SK-N-SH (cell line): ENCODE measurements at regions not wholly inside any gene's neighbourhood (a gene's known extent, or its start where the extent isn't known, plus 50 kb on each side); places are given as distances from the start of the nearest gene placed in this dataset.

Experiments
- CTCF ChIA-PET: fragments of 300-600, 350-600 bp; formaldehyde crosslinking; extraction: SDS; loops from one replicate; lab custom pipeline; 2021; lab: Yijun Ruan, JAX
- POLR2A ChIA-PET: fragments of 350-600 bp; sonication (Branson Sonifier 250); formaldehyde crosslinking; extraction: SDS; loops from one replicate; lab custom pipeline; 2020; ENCODE audit warnings: antibody characterized with exemption, inconsistent platforms; lab: Yijun Ruan, JAX
- DNase-seq: peaks from one replicate; pipeline ENCODE4 v3.0.0; 2012
- H2AFZ ChIP-seq: fragments of 200-600 bp; sonication (generic); 2 replicates; pipeline ENCODE4 v1.8.1; 2016; ENCODE audit warnings: antibody characterized with exemption, mild to moderate bottlenecking, low read depth
- H3F3A ChIP-seq: fragments of 200-600 bp; sonication (generic); replicated peaks from 2 replicates; pipeline ENCODE3; 2016; ENCODE audit warnings: antibody characterized with exemption, mild to moderate bottlenecking; ENCODE audit not compliant: insufficient read depth
- H3K27ac ChIP-seq, 2 experiments: fragments of 200-500 bp in 1 of 2; fragments of 200-600 bp in 1 of 2; sonication (Bioruptor generic) in 1 of 2; sonication (generic), shearing (Covaris generic) in 1 of 2; 2 replicates each; pipeline versions ENCODE4 v1.5.1 to v1.6.1; 2014 to 2016; ENCODE audit warnings: low read depth in 2 of 2, inconsistent platforms in 1 of 2, low read length in 1 of 2, mild to moderate bottlenecking in 1 of 2, mixed read lengths in 1 of 2
- H3K27me3 ChIP-seq: fragments of 200-600 bp; sonication (generic), shearing (Covaris generic); 2 replicates; pipeline ENCODE4 v1.6.1; 2016; ENCODE audit warnings: mixed run types; ENCODE audit not compliant: insufficient read depth
- H3K36me3 ChIP-seq, 2 experiments: fragments of 200-500 bp in 1 of 2; fragments of 200-600 bp in 1 of 2; sonication (Bioruptor generic) in 1 of 2; sonication (generic) in 1 of 2; replicated peaks in 1 of 2; 2 replicates each; pipeline versions ENCODE3 to v1.5.1; 2014 to 2016; ENCODE audit warnings: low read length in 1 of 2, mild to moderate bottlenecking in 1 of 2; ENCODE audit not compliant: insufficient read depth in 2 of 2, control insufficient read depth in 1 of 2
- H3K4me1 ChIP-seq, 2 experiments: fragments of 200-500 bp in 1 of 2; fragments of 200-600 bp in 1 of 2; sonication (Bioruptor generic) in 1 of 2; sonication (generic), shearing (Covaris generic) in 1 of 2; 2 replicates each; pipeline versions ENCODE4 v1.5.1 to v1.6.1; 2014 to 2016; ENCODE audit warnings: low read depth in 1 of 2, low read length in 1 of 2, mixed run types in 1 of 2; ENCODE audit not compliant: insufficient read depth in 2 of 2, control insufficient read depth in 1 of 2
- H3K4me2 ChIP-seq: fragments of 200-600 bp; sonication (generic), shearing (Covaris generic); 2 replicates; pipeline ENCODE4 v1.6.1; 2017; ENCODE audit warnings: mixed run types
- H3K4me3 ChIP-seq, 2 experiments: fragments of 200-500 bp in 1 of 2; fragments of 200-600 bp in 1 of 2; sonication (Bioruptor generic) in 1 of 2; sonication (generic), shearing (Covaris generic) in 1 of 2; 2 replicates each; pipeline versions ENCODE4 v1.5.1 to v1.8.1; 2014 to 2016; ENCODE audit warnings: low read depth in 2 of 2, inconsistent platforms in 1 of 2, low read length in 1 of 2, mild to moderate bottlenecking in 1 of 2, mixed read lengths in 1 of 2, moderate library complexity in 1 of 2
- H3K79me2 ChIP-seq: fragments of 200-600 bp; sonication (generic); 2 replicates; pipeline ENCODE4 v1.8.1; 2017; ENCODE audit warnings: mild to moderate bottlenecking; ENCODE audit not compliant: insufficient read depth
- H3K9ac ChIP-seq: fragments of 200-600 bp; sonication (generic); 2 replicates; pipeline ENCODE4 v1.6.1; 2017; ENCODE audit warnings: mixed run types
- H3K9me2 ChIP-seq: fragments of 200-600 bp; sonication (generic); 2 replicates; pipeline ENCODE4 v1.6.1; 2017; ENCODE audit warnings: mixed run types
- H3K9me3 ChIP-seq: fragments of 200-600 bp; sonication (generic); 2 replicates; pipeline ENCODE4 v1.6.1; 2017; ENCODE audit warnings: mixed run types, mild to moderate bottlenecking, moderate library complexity
- H4K20me1 ChIP-seq: fragments of 200-600 bp; sonication (generic); 2 replicates; pipeline ENCODE4 v1.6.1; 2017; ENCODE audit warnings: mild to moderate bottlenecking, mixed run types; ENCODE audit not compliant: insufficient read depth
- CTCF ChIP-seq: fragments of 200-600 bp; sonication (generic); IDR thresholded peaks from 2 replicates; pipeline ENCODE4 v1.6.1; 2017; ENCODE audit warnings: antibody characterized with exemption, mild to moderate bottlenecking, moderate library complexity
- EP300 ChIP-seq, 2 experiments: IDR thresholded peaks; 2 replicates each; pipeline versions ENCODE4 v1.4.0 to v1.6.1; 2012; ENCODE audit warnings: borderline replicate concordance in 1 of 2, low read depth in 1 of 2, low read length in 1 of 2
- EZH2phosphoT487 ChIP-seq: fragments of 200-600 bp; sonication (generic); IDR thresholded peaks from 2 replicates; pipeline ENCODE4 v1.6.1; 2017; ENCODE audit warnings: low read depth, mixed run types, mild to moderate bottlenecking, antibody characterized with exemption, moderate library complexity, borderline replicate concordance
- FOSL2 ChIP-seq: IDR thresholded peaks from 2 replicates; pipeline ENCODE4 v1.4.0; 2012; ENCODE audit warnings: low read depth, mild to moderate bottlenecking, moderate library complexity, borderline replicate concordance
- FOXM1 ChIP-seq: IDR thresholded peaks from 2 replicates; pipeline ENCODE4 v1.4.0; 2012; ENCODE audit warnings: low read depth, mild to moderate bottlenecking
- GABPA ChIP-seq: IDR thresholded peaks from 2 replicates; pipeline ENCODE4 v1.4.0; 2012; ENCODE audit warnings: low read depth, mild to moderate bottlenecking
- MAX ChIP-seq: IDR thresholded peaks from 2 replicates; pipeline ENCODE4 v1.4.0; 2012; ENCODE audit warnings: low read depth
- MEF2A ChIP-seq: IDR thresholded peaks from 2 replicates; pipeline ENCODE4 v1.4.0; 2012; ENCODE audit warnings: low read depth, borderline replicate concordance
- MXI1 ChIP-seq: IDR thresholded peaks from 2 replicates; pipeline ENCODE4 v1.6.1; 2012; ENCODE audit warnings: mild to moderate bottlenecking, low read depth, low read length, improper control_type of control experiment
- NFIC ChIP-seq: IDR thresholded peaks from 2 replicates; pipeline ENCODE4 v1.4.0; 2012; ENCODE audit warnings: borderline replicate concordance
- NRF1 ChIP-seq: IDR thresholded peaks from 2 replicates; pipeline ENCODE4 v1.6.1; 2012; ENCODE audit warnings: low read depth, mild to moderate bottlenecking, low read length
- PBX3 ChIP-seq: IDR thresholded peaks from 2 replicates; pipeline ENCODE4; 2012
- POLR2AphosphoS5 ChIP-seq: IDR thresholded peaks from 2 replicates; pipeline ENCODE4 v1.6.1; 2012; ENCODE audit warnings: low read depth, low read length
- RAD21 ChIP-seq: IDR thresholded peaks from 2 replicates; pipeline ENCODE4 v1.6.1; 2012; ENCODE audit warnings: mild to moderate bottlenecking, low read length
- RCOR1 ChIP-seq: fragments of 150-350 bp; IDR thresholded peaks from 2 replicates; pipeline ENCODE4 v1.6.1; 2017; ENCODE audit warnings: antibody characterized with exemption, low read length
- RFX5 ChIP-seq: IDR thresholded peaks from 2 replicates; pipeline ENCODE4 v1.6.1; 2012; ENCODE audit warnings: mild to moderate bottlenecking, improper control_type of control experiment, low read length
- SMC3 ChIP-seq: IDR thresholded peaks from 2 replicates; pipeline ENCODE4 v1.6.1; 2012; ENCODE audit warnings: low read depth, low read length, improper control_type of control experiment
- TEAD4 ChIP-seq: IDR thresholded peaks from 2 replicates; pipeline ENCODE4 v1.4.0; 2012; ENCODE audit warnings: mild to moderate bottlenecking, borderline replicate concordance; ENCODE audit not compliant: insufficient read depth
- USF1 ChIP-seq: IDR thresholded peaks from 2 replicates; pipeline ENCODE4 v1.4.0; 2012; ENCODE audit warnings: low read depth, borderline replicate concordance
- YY1 ChIP-seq: IDR thresholded peaks from 2 replicates; pipeline ENCODE4 v1.4.0; 2012; ENCODE audit warnings: low read depth, mild to moderate bottlenecking
- WGBS: methylation state at CpG from one replicate; pipeline ENCODE4 v1.1.6; 2017; ENCODE audit warnings: low lambda C conversion rate; 5-methylcytosine and 5-hydroxymethylcytosine counted together

- Histone ChIP-seq H2AFZ (no peak overlapping the region), H4K20me1 (no peaks in the 10 kb centered on the region), H3K36me3 (no peaks in the 10 kb centered on the region), H3K9me2 (no peaks in the 10 kb centered on the region), H3K79me2 (no peaks in the 10 kb centered on the region), H3K4me1 (no peaks in the 10 kb centered on the region; a peak in 1 of 4 replicates), H3K27ac (no peak overlapping the region), H3K9ac (no peak overlapping the region), H3K9me3 (no peaks in the 10 kb centered on the region), H3K4me2 (no peak overlapping the region), H3F3A (no peaks in the 10 kb centered on the region), H3K4me3 (no peak overlapping the region), H3K27me3 (no peaks in the 10 kb centered on the region)
- WGBS, result 47% methylated on average over 6 of the region's 6 CpGs
- ChIA-PET POLR2A (no interaction called here), CTCF (no interaction called here)
- DNase-seq, result no peak
- TF ChIP-seq USF1 (no peak), CTCF (no peak), TEAD4 (no peak), POLR2AphosphoS5 (no peak)
Measured at GRCh38 chr2:88345842-88346241, 106.7 kb downstream of the FOXI3 start.

GRCh38 chr2:88342749-88343148, 109.7 kb downstream of the FOXI3 start:
- Histone ChIP-seq H3F3A (no peaks in the 10 kb centered on the region), H3K9ac (no peak overlapping the region), H3K4me2 (no peak overlapping the region), H3K79me2 (no peaks in the 10 kb centered on the region), H3K4me1 (no peaks in the 10 kb centered on the region; a peak in 1 of 4 replicates), H2AFZ (no peak overlapping the region), H3K9me2 (no peaks in the 10 kb centered on the region), H3K27me3 (no peaks in the 10 kb centered on the region), H3K36me3 (no peaks in the 10 kb centered on the region), H3K9me3 (no peaks in the 10 kb centered on the region), H4K20me1 (no peaks in the 10 kb centered on the region), H3K27ac (no peak overlapping the region), H3K4me3 (no peak overlapping the region)
- no peak for TF ChIP-seq MXI1
- no peak for TF ChIP-seq MAX
- no peak for TF ChIP-seq EP300 (IDR thresholded peaks at IDR 0.05; ENCODE audit: borderline replicate concordance in 1 of 2, low read depth in 1 of 2, low read length in 1 of 2)
- no peak for TF ChIP-seq MEF2A
- TF ChIP-seq YY1, result no peak
- no peak for TF ChIP-seq NFIC
- TF ChIP-seq GABPA, result no peak
- no peak for TF ChIP-seq RAD21
- no peak for TF ChIP-seq NRF1
- no peak for TF ChIP-seq FOXM1
- no peak for TF ChIP-seq RCOR1
- TF ChIP-seq PBX3, result no peak
- no peak for TF ChIP-seq FOSL2
- no peak for TF ChIP-seq SMC3
- TF ChIP-seq EZH2phosphoT487, result no peak
- no peak for TF ChIP-seq RFX5
- ChIA-PET POLR2A (no interaction called here), CTCF (interaction anchor here (1.1 kb wide), 1 partner anchor 282 kb away, joined by 3 read pairs; no protein-coding TSS in a partner anchor)
- WGBS, result 31% methylated on average over 4 of the region's 4 CpGs
- DNase-seq, result no peak
